ENCODE measurements at regions not wholly inside any gene's neighbourhood (a gene's known extent, or its start where the extent isn't known, plus 50 kb on each side); places are given as distances from the start of the nearest gene placed in this dataset.

- TF ChIP-seq CTCF (IDR thresholded peaks at IDR 0.05) (no peak), POLR2A (IDR thresholded peaks at IDR 0.05) (no peak)
These were observed 1348.0 kb downstream of the MRPL39 start for GRCh38 chr21:24259241-24259640.
